Pulmonary artery endothelial cell (primary cell): ENCODE measurements at regions not wholly inside any gene's neighbourhood (a gene's known extent, or its start where the extent isn't known, plus 50 kb on each side); places are given as distances from the start of the nearest gene placed in this dataset.

Experiments
- DNase-seq: peaks from one replicate; pipeline ENCODE4 v3.0.0-alpha.2; 2011; ENCODE audit warnings: low read depth, low spot score

DNA sequence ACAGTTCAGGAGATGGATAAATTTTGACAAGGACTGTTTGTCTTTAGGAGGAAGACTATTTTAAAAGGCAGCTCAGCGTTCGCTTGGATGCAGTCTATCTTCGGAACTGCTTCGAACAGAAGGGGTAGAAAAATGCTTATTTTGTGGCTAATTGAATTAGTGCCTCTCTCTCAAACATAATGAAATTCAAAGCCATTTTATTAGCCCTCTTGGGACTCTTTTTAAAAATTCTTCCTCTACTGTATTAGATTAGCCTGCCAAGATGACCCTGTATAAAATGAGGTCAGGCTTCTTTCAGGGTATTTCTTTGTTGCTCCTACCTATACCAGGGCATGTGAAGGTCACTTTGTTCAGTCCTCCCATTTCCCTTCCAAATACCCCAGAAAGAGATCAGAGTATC, 379.2 kb upstream of the NFE2L3 start:
- DNase-seq = no peak

DNA sequence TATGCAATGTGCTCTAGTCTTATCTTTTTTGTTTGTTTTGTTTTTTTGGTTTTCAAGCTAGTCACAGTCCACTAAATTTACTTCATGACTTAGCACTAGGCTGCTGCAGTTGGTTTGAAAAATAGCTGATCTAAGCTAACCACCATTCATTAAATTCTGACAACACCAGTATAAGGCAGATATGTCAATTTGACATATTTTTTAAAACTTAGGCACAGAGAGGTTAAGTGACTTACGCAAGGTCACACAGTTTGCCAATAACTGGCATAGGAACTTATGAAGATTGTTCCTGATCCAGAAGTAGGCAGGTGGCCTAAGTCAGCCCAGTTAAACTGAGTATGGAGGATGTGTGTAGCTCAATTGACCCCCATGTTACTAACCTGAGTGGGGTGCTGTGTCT, 377.3 kb upstream of the NFE2L3 start:
- DNase-seq = no peak

DNA sequence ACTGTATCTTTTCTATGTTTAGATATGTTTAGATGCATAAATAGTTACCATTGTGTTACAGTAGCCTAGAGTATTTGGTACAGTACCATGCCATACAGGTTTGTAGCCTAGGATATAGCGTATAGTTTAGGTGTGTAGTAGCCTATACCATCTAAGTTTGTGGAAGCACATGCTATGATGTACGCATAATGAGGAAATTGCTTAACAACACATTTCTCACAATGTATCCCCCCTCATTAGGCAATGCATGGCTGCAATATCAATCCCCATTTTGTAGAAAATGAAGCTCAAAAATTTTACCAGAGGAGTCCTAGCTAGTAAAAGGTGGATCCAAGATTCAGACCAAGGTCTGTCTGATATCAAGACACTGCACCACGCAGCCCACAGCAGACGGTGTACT, 376.4 kb upstream of the NFE2L3 start:
- no peak for DNase-seq

DNA sequence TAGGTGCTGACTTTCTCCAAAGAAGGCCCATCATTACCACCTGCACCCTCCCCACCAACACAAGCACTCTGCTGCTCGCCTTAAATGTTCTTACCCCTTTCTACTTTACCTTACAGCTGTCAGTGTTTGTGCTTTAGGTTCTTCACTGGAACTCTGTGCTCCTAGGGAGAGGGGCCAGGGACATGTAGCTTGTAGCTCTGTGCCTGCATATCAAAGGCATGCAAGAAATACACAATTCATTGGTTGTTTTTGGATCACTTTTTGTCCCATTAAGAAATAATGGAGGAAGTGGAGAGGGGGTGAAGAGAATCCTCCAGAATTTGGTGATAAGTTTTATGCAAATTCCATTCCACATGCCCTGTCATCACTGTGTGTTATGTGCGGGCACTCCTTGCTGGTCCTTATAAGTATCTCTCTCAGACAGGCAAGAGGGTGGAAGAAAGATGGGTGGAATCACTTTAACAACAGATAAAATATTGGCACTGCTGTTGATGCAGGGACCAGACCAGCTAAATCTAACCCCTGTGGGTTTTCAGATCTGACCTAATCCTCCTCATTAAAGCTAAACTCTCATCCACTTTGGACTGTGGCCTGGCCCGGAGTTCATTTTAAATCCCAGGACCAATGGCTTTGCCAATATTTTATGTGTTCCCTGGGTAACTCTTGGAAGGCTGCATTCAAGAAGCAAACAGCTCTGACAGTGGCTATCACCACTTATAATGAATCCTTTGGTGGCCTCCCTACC, 375.8 kb upstream of the NFE2L3 start:
- DNase-seq = no peak

DNA sequence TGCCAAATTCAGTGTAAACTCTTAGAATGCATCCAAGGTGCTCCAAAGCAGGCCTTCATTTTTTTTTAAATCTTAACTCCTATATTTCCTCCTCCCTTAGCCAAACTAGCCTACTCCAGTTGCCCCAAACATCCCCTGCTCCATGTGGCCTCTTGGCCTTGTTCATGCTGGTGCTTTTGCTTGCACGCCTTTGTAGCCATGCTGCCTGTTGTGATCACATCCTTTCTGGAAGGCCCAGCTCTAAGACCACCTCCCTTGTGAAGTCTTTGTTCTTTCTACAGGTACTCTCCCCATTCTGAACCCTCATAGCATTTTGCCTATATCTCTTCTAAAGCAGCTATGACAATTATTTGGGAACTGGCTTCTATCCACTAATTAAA, 375.3 kb upstream of the NFE2L3 start:
- DNase-seq = no peak

DNA sequence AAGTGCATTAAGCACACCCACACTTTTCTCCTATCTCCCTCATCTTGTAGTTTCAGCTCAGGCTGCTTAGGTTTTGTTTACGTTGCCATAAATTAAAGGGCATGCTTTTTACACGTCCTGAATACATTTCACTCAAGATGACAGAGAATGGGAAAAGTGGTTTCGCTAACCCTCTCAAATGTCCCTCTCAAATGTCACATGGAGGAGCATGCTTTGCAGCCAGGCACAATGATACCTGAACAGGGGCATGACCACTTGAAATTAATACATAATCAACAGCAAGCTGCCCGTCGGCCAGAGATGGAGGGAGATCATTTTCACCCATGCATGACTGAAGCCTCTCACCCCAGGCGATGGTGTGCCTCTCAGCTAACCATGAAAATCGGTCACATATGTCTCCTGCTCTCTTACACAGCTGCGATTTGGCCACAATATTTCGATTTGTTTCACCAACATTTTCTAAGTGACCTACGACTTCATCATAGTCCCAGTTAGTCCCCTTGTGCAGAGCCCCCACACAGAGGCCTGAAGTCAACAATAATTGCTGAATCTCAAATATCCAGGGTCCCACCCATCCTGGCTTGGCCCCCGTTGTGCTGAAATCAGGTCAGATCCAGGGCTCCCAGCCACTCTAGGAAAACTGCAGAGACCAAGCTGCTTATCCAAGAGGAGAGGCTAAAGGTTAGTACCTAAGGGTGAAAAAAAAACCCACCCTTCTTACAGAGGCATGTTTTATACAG, 373.9 kb upstream of the NFE2L3 start:
- no peak for DNase-seq

DNA sequence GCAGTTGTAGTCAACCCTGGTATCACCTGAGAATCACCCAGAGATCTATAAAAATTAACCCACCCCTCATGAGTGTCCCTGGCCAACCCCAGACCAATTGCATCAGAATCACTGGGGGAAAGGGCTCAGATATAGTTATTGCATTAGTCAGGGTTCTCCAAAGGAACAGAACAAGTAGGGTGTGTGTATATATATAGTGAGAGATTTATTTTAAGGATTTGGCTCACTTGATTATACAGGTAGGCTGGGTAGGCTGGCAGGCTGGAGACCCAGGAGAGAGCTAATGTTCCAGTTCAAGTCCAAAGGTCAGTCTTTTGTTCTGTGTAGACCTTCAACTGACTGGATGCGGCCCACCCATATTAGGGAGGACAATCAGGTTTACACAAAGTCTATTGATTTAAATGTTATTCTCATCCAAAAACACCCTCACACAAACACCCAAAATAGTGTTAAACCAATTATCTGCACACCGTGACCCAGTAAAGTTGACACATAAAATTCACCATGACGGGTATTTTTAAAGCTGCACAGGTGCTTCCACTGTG, 372.9 kb upstream of the NFE2L3 start:
- no peak for DNase-seq

DNA sequence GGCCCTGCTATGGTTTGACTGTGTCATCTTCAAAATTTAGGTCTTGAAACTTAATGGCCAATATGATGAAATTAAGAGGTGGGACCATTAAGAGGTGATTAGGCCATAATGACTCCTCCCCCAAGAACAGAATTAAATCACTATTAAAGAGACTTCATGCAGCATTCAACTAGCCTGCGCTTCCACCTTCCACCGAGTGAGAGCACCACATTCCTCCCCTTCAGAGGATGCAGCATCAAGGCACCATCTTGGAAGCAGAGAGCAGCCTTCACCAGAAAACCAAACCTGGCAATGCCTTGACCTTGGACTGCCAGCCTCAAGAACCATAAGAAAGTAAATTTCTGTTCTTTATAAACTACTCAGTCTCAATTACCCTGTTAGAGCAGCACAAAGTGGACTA, 371.1 kb upstream of the NFE2L3 start:
- no peak for DNase-seq

DNA sequence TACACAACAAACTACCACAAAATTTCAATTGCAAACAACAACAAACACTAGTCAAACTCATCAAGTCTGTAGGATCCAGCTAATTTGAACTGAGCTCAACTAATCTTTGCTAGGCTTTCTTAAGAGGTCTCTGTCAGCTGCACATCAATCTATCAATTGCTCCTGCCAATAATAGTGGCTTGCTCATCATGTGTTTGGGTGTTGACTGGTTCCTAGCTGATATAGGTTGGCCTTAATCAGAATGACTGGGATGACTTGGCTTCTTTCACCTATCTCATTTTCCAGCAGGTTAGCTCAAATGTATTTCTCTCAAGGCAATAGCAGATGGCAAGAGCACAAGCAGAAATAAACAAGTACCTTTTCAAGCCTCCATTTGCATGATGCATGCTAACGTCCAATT, 370.3 kb upstream of the NFE2L3 start:
- no peak for DNase-seq

DNA sequence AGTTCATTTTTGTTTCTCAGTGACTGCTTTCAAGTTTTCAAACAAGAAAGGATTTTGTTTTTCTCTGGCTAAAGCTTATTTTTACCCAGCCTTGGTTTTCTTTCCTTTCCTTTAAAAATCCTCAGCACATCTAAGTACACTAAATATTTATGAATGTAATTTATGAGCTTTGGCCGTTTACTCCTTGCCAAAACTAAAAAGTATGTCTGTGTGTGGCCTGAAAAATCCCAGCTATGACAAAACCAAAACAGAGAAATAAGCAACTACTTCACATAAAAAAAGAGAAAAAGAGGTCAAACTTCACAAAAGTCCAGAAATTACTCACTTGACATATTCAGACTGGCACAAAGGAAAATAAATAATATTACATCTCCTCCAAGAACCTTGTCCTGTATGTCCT, 365.1 kb upstream of the NFE2L3 start:
- no peak for DNase-seq

DNA sequence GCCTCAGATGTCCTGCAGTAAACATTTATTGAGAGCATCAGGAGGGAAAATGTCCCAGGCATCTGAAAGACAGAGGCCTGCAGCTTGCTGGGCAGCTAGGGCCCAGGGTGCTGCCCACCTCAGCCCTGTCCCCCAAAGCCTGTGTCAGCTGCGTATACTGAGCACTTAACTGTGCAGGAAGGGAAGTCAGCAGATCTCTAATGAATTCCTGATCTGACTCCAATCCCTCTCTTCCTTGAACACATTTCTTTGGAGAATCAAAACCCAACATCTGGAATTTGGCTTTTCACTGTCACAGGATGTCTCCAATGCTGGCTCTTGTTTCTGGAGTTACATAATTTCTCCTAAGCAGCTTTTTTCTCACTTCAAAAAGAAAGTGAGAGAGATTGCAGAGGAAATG, 364.7 kb upstream of the NFE2L3 start:
- DNase-seq = no peak

DNA sequence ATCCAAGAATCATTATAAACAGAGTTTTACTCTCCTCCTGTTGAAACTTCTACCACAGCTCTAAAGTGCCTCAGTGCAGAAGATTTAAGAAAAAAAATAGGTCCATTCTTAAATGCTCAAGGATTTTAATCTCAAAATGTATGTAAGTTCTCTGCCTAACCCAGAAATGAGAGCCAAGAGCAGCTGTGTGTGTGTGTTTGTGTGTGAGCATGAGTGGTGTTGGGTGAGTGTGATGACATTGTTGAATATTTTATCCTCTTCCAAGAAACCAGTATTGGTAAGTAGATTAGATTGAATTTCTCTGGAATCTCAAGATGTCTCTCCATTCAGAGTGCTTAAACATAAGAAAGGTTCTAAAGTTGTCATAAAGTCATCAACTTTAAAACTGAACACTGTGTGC, 363.6 kb upstream of the NFE2L3 start:
- DNase-seq = no peak

DNA sequence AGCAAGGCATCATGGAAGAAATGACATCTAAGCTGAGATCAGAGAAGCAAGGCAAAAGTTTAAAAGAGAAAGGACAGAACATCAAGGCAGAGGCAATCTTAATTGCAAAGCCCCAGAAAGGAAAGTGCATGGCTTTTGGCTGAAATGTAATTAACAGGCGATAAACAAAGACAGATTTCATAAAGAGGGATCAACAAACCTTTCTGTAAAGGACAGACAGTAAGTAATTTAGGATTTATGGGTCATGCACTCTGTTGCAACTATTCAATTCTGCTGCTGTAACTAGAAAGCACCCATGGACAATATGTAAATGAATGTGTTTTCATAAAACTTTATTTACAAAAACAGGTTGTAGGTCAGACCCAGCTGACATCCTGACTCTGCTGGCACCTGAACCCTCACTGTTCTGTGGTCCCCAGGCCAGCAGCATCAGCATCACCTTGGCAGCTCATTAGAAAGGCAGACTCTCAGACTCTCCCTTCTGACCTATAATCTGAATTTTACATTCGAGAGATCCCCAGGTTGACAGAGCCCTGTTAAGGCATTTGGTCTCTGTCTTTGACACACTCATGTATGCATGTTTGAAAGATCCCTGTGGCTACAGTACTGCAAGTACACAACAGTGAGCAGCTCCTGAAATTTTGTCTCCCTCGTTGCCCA, 362.9 kb upstream of the NFE2L3 start:
- no peak for DNase-seq

DNA sequence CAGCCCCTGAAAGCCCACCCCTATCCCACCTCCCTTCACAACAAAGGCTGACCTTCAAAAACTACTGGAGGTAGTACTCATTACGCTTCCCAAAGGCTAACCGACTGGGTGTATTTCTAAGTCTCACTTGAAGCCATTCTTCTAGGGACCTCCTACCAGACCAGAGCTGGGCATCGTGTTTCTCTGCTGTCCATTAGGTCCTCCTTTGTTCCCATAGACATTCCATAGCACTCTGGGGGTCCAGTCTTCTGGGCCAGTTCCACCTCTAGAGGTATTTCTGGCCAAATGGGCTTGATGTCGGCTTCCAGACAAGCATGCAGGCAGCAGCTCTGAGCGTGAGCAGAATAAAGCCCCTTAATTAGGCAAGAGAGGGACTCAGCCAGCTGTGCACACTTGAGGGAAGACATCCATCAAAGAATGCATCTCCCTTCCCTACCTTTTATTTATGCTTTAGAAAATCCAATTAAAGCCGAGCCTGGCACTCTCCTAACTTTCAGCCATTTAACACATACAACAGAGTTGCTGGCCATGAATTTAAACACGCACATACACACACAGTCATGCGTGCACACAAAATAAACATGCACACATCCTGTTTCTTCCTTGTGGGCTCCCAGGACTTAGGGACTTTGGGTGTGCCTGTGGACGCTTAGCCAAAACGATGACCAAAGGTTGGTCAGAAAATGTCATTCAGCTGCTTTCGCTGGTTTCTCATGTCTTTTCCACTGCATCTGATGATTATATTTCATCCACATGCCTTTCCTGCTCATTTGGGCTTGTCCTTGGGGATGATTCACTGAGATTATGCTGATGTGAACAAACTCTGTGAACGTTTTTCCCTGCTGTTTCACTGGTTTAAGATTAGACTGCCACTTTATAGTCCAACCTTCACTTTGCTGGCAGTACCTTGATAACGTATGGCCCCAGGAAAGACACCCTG, 362.0 kb upstream of the NFE2L3 start:
- no peak for DNase-seq

DNA sequence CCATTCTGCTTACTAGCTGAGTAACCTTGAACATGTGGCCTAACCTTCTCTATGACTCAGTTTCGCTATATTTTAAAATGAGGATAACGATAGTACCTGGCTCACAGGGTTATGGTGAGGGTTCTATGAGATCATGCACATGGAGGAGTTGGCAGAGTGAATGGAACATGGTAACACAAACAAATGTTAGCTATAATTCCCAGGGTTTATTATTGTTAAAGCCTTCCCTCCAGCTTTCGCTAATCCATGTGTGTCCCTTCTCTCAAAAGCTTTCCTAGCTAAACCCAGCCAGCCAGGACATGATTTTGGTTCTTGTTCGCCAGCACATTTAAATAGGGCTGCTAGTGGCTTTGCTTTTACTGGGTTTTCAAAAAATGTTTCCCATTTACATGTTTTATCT, 361.0 kb upstream of the NFE2L3 start:
- no peak for DNase-seq

DNA sequence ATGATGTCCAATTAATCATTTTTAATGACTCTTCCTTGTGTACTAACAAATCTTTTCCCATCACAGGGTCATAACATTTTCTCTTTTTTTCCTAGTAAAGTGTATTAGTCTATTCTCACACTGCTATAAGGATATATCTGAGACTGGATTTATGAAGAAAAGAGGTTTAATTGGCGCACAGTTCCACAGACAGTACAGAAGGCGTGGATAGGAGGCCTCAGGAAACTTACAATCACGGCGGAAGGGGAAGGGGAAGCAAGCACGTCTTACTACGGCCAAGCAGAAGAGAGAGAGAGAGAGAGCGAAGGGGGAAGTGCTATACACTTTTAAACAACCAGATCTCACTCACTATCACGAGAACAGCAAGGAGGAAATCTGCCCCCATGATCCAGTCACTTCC, 359.4 kb upstream of the NFE2L3 start:
- DNase-seq = no peak

DNA sequence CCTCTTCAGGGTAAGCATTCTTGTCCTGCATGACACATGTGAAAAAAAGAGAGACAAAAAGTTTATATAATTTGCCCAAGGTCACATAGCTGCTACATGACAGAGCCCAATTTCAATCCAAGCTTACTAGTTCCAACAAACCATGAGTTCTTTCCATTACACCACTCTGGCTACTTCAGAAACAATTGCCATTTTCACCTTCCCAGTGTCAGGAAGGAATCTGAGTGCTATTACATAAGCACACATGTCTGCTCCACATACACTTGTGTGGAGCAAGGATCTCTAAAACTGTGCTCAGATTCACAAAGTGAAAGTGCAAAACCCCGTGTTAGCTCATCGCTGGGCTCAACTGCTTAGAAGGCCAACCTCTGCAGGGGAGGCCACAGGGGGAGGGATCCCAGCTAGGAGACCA, 356.2 kb upstream of the NFE2L3 start:
- no peak for DNase-seq

DNA sequence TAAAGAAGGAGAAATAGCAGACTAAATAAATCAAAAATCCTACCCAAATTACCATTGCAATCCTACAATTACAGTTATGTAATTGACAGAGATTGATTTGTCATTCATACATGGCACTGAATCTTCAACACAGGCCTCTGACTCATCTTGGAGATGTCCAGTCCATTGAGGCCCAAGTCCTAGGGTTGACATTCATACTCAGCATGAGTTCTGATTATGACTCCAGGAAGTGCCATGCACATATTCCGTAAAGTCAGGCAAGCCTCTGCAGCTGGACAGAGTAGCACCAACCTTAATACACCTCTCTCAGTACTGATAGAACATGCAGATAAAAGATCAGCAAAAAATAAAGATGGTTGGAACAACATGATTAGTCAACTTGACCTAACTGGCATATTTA, 353.7 kb upstream of the NFE2L3 start:
- no peak for DNase-seq

DNA sequence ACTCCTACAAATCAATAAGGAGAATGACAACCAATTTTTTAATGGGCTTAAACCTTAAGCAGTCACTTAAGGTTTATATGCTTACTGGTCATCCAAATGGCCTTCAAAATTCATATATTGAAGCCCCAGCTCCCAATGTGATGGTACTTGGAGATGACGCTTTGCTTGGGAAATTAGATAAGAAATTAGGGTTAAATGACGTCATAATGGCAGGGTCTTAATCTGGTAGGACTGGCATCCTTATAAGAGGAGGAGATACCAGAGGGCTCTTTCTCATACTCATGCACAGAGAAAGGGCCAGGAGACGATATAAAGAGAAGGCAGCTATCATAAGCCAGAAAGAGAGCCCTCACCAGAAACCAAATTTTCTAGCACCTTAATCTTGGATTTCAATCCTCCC, 350.8 kb upstream of the NFE2L3 start:
- DNase-seq = no peak

DNA sequence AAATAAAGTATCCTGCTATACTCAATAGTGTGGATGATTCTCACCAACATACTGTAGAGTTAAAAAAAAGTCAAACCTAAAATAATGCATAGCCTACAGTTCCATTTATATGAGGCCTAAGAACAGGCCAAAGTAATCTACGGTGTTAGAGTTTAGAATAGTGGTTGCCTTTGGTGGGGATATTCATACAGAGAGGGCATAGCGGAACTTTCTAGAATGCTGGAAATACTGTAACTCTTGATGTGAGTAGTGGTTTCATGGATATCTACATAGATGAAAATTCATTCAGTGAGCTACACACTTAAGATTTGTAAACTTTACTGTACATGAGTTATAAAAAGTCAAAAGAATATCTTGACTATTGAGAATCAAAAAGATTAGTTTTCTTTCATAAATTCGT, 349.9 kb upstream of the NFE2L3 start:
- DNase-seq = no peak

DNA sequence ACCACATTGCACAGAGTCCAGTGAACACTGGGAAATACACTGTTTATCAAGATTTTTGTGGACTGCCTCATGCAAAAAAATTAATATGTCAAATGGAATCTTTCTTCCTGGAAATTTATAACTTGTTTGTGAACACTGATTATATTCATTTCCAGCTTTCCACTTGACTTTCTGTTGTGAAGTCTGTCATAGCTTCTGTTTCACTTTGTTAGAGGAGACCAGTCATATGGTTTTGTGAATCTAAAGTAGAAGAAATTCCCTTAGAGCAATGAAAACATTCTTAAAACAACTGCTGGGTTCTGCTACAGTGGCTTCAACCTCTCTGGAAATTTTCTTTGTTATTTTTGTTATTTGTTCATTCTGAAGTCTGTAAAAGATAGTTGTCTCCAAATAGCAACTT, 349.5 kb upstream of the NFE2L3 start:
- DNase-seq = no peak
